ENCODE measurements at regions not wholly inside any gene's neighbourhood (a gene's known extent, or its start where the extent isn't known, plus 50 kb on each side); places are given as distances from the start of the nearest gene placed in this dataset.
"Not testable (repeated sequence)": the region's sequence is repeated elsewhere in the genome, so short reads cannot be mapped to it uniquely, and the experiment has no call there.

DNA sequence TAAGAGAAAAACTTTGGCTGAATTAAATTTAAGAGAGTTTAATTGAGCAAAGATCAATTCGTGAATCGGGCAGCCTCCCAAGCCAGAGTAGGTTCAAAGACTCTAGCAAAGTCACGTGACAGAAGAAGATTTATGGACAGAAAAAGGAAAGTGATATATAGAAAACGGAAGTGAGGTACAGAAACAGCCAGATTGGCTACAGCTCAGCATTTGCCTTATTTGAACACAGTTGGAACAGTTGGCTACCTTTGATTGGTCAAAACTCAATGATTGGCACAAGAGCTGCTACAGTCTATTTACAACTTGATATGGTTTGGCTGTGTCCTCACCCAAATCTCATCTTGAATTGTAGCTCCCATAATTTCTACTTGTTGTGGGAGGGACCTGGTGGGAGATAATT is 102.6 kb downstream of the PLG start:
- H3K9me3 Mint-ChIP-seq = no peaks in the 10 kb centered on the region
- DNase-seq (ENCODE audit: low spot score in 2 of 2) = no peak
- no peaks in the 10 kb centered on the region for H3K36me3 Mint-ChIP-seq
- no peak for ATAC-seq
- no peak overlapping the region for H3K27ac Mint-ChIP-seq

- Mint-ChIP-seq H3K36me3 (no peaks in the 10 kb centered on the region), H3K27ac (no peak overlapping the region), H3K9me3 (no peaks in the 10 kb centered on the region)
- no peak for ATAC-seq
- DNase-seq (ENCODE audit: low spot score in 2 of 2) = no peak
Observed at GRCh38 chr6:160808263-160808662, 106.2 kb downstream of the PLG start.

DNA sequence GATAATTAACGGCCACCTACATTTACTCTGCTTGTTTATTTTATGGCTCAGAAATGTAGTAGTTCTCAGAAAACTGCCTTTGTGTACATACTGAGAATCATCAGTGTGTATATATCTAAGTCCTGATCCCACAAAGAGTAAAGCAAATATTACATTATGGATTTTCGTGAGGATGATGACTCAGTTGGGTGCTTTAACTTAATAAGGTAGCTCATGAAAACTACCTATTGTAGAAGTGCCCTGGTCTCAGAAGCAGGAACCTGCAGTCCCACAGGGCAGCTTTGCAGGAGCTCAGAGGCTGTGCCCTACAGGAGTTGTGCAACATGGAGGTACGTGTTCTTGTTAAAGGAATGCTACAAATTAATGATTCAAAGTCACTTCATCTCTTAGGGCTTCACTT is 108.2 kb downstream of the PLG start:
- Mint-ChIP-seq H3K9me3 (no peaks in the 10 kb centered on the region), H3K27ac (no peak overlapping the region), H3K36me3 (no peaks in the 10 kb centered on the region)
- ATAC-seq (no peak), DNase-seq (ENCODE audit: low spot score in 2 of 2) (no peak)

GRCh38 chr6:160812097-160812496 is 110.1 kb downstream of the PLG start:
- no peaks in the 10 kb centered on the region for H3K36me3 Mint-ChIP-seq
- no peak for DNase-seq (ENCODE audit: low spot score in 2 of 2)
- H3K9me3 Mint-ChIP-seq = no peaks in the 10 kb centered on the region
- H3K27ac Mint-ChIP-seq = no peak overlapping the region
- ATAC-seq = no peak

- ATAC-seq (no peak), DNase-seq (ENCODE audit: low spot score in 2 of 2) (no peak)
- no peak overlapping the region for H3K27ac Mint-ChIP-seq
- H3K36me3 Mint-ChIP-seq = peaks cover 0 to 7% of the 10 kb centered on the region in 2 donors
- H3K9me3 Mint-ChIP-seq = peaks cover 3 to 6% of the 10 kb centered on the region in 2 donors
Observed at GRCh38 chr6:160818934-160819333, 116.9 kb downstream of the PLG start.

- not testable (repeated sequence) for H3K9me3 Mint-ChIP-seq; DNase-seq (ENCODE audit: low spot score in 2 of 2); H3K36me3 Mint-ChIP-seq; ATAC-seq; H3K27ac Mint-ChIP-seq
Observed at GRCh38 chr6:160820661-160821060, 118.6 kb downstream of the PLG start.

GRCh38 chr6:160831739-160832138 is 129.7 kb downstream of the PLG start:
- Mint-ChIP-seq H3K36me3 (no peaks in the 10 kb centered on the region), H3K27ac (no peak overlapping the region), H3K9me3 (no peaks in the 10 kb centered on the region)
- no peak for ATAC-seq
- DNase-seq (ENCODE audit: low spot score in 2 of 2) = no peak

DNA sequence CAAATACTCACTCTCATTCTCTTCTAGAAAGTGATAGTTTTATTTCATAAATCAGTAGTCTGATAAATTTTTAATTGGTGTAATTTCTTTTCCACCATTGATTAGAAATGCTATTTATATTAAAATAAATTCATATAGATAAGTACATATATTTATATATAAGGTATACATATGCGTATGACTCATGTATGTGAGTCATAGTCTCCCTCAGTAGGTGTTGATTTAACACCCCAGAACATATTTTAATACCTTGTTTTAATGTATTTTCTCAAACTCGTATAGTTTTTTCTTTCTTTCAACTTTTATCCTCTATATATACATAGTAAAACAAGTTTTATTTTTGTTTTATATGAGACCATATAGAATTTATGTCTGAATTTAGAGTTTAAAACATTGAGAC is 130.4 kb downstream of the PLG start:
- H3K9me3 Mint-ChIP-seq = no peaks in the 10 kb centered on the region
- H3K36me3 Mint-ChIP-seq = no peaks in the 10 kb centered on the region
- H3K27ac Mint-ChIP-seq = no peak overlapping the region
- ATAC-seq (no peak), DNase-seq (ENCODE audit: low spot score in 2 of 2) (no peak)

GRCh38 chr6:160837146-160837545 is 135.1 kb downstream of the PLG start:
- no peaks in the 10 kb centered on the region for H3K9me3 Mint-ChIP-seq
- H3K27ac Mint-ChIP-seq = no peak overlapping the region
- ATAC-seq (no peak), DNase-seq (ENCODE audit: low spot score in 2 of 2) (no peak)
- no peaks in the 10 kb centered on the region for H3K36me3 Mint-ChIP-seq

- no peak for ATAC-seq
- H3K27ac Mint-ChIP-seq = no peak overlapping the region
Observed at GRCh38 chr6:160851031-160851430, 140.5 kb upstream of the MAP3K4 start.

GRCh38 chr6:160853946-160854345 is 137.6 kb upstream of the MAP3K4 start:
- H3K36me3 Mint-ChIP-seq = no peaks in the 10 kb centered on the region
- DNase-seq (ENCODE audit: low spot score in 2 of 2) = no peak
- H3K27ac Mint-ChIP-seq = no peak overlapping the region
- no peak for ATAC-seq
- H3K9me3 Mint-ChIP-seq = no peaks in the 10 kb centered on the region

More at GRCh38 chr6:160851031-160851430, 140.5 kb upstream of the MAP3K4 start:
- no peaks in the 10 kb centered on the region for H3K36me3 Mint-ChIP-seq
- no peaks in the 10 kb centered on the region for H3K9me3 Mint-ChIP-seq
- DNase-seq (ENCODE audit: low spot score in 2 of 2) = no peak

GRCh38 chr6:160858886-160859285 is 132.7 kb upstream of the MAP3K4 start:
- H3K27ac Mint-ChIP-seq = no peak overlapping the region

DNA sequence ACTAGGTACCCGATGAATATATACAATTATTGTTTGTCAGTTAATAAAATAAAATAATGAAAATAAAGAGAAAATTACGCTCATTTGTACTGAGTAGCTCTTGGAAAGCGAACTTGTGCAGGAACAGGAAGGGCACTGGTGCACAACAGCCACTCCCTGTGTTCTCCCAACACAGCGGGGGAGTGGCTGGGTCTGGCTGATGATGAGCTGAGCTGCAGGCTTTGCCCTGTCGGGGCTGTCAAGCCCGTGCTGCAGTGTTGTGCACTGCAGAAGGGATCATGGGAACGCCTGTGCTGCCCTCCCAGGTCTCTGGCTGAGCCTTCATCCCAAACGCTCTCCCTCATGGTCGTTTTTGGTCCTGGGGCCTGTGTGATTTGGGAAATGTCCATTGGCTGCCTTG is 131.7 kb upstream of the MAP3K4 start:
- H3K9me3 Mint-ChIP-seq = no peaks in the 10 kb centered on the region
- DNase-seq (ENCODE audit: low spot score in 2 of 2) (no peak), ATAC-seq (no peak)
- no peaks in the 10 kb centered on the region for H3K36me3 Mint-ChIP-seq
- no peak overlapping the region for H3K27ac Mint-ChIP-seq

More at GRCh38 chr6:160858886-160859285, 132.7 kb upstream of the MAP3K4 start:
- Mint-ChIP-seq H3K36me3 (no peaks in the 10 kb centered on the region), H3K9me3 (no peaks in the 10 kb centered on the region)
- ATAC-seq = no peak
- no peak for DNase-seq (ENCODE audit: low spot score in 2 of 2)

DNA sequence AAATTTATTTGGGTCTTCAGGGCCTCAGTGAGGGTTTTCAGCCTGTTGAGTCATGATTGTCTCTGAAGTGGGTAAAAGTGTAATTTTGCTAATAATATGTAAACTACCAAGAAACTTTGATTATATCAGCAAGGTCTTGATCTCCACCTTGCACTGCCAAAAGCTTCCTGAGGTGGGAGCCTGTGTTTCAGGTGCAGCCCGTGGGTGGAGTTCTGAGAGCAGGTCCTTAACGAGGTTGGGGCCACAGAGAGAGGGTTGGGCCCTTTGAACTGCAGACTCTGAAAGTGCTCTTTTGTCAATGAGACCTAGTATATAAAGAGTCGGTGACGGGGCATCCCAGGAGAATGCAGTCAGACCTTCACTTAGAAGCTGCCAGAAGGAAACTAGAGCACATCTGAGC is 129.7 kb upstream of the MAP3K4 start:
- H3K27ac Mint-ChIP-seq = no peak overlapping the region
- ATAC-seq (no peak), DNase-seq (ENCODE audit: low spot score in 2 of 2) (no peak)

DNA sequence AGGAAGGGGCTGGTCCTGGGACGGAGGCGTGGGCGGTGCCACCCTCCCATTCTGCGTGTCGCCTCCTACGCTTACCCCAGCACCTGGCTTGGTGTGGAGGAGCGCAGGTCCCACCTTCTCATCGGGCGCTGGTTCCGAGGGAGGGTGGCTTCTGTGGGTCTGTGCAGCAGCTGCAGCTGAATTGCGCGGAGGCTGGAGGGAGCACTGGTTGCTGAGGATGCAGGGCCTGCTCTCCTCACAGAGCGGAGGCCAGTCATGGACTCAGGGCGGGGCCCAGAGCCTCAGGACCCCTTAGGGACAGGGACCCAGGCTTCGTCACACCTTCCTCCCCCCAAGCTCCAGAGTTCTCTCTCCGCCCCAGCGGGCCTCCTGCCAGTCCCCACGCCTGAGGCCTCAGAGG is 127.8 kb upstream of the MAP3K4 start:
- Mint-ChIP-seq H3K27ac (no peak overlapping the region), H3K9me3 (no peaks in the 10 kb centered on the region), H3K36me3 (no peaks in the 10 kb centered on the region)
- ATAC-seq = no peak
- no peak for DNase-seq (ENCODE audit: low spot score in 2 of 2)

More for the DNA sequence above, 129.7 kb upstream of the MAP3K4 start:
- Mint-ChIP-seq H3K36me3 (no peaks in the 10 kb centered on the region), H3K9me3 (no peaks in the 10 kb centered on the region)

- DNase-seq (ENCODE audit: low spot score in 2 of 2) (no peak), ATAC-seq (no peak)
- H3K27ac Mint-ChIP-seq = no peak overlapping the region
- H3K9me3 Mint-ChIP-seq = peaks cover 4 to 7% of the 10 kb centered on the region in 2 donors
- H3K36me3 Mint-ChIP-seq = no peaks in the 10 kb centered on the region
Observed at GRCh38 chr6:160871320-160871719, 120.2 kb upstream of the MAP3K4 start.

- Mint-ChIP-seq H3K36me3 (no peaks in the 10 kb centered on the region), H3K27ac (no peak overlapping the region), H3K9me3 (no peaks in the 10 kb centered on the region)
- DNase-seq (ENCODE audit: low spot score in 2 of 2) = no peak
- ATAC-seq = no peak
Observed at GRCh38 chr6:160881148-160881808, 110.3 kb upstream of the MAP3K4 start.

GRCh38 chr6:160882006-160882405 is 109.6 kb upstream of the MAP3K4 start:
- Mint-ChIP-seq H3K27ac (no peak overlapping the region), H3K9me3 (no peaks in the 10 kb centered on the region)
- DNase-seq (ENCODE audit: low spot score in 2 of 2) = no peak

More at GRCh38 chr6:160882006-160882405, 109.6 kb upstream of the MAP3K4 start:
- no peak for ATAC-seq
- H3K36me3 Mint-ChIP-seq = no peaks in the 10 kb centered on the region

All from activated naive CD4-positive, alpha-beta T cell treated with anti-CD3 and anti-CD28 coated beads, Interleukin-2, amount 50 U/mL, for 72 hours (primary cell).